ENCODE measurements at regions not wholly inside any gene's neighbourhood (a gene's known extent, or its start where the extent isn't known, plus 50 kb on each side); places are given as distances from the start of the nearest gene placed in this dataset.

GRCh38 chr6:139823808-139824126, 449.3 kb upstream of the CITED2 start:
- TF ChIP-seq POLR2A (IDR thresholded peaks at IDR 0.05) (no peak), CTCF (IDR thresholded peaks at IDR 0.05) (no peak)
